SK-N-SH (cell line): ENCODE measurements at regions not wholly inside any gene's neighbourhood (a gene's known extent, or its start where the extent isn't known, plus 50 kb on each side); places are given as distances from the start of the nearest gene placed in this dataset.

Source experiments
- CTCF ChIA-PET: fragments of 300-600, 350-600 bp; formaldehyde crosslinking; extraction: SDS; loops from one replicate; lab custom pipeline; 2021; lab: Yijun Ruan, JAX
- POLR2A ChIA-PET: fragments of 350-600 bp; sonication (Branson Sonifier 250); formaldehyde crosslinking; extraction: SDS; loops from one replicate; lab custom pipeline; 2020; ENCODE audit warnings: antibody characterized with exemption, inconsistent platforms; lab: Yijun Ruan, JAX
- DNase-seq: peaks from one replicate; pipeline ENCODE4 v3.0.0; 2012
- H2AFZ ChIP-seq: fragments of 200-600 bp; sonication (generic); 2 replicates; pipeline ENCODE4 v1.8.1; 2016; ENCODE audit warnings: antibody characterized with exemption, mild to moderate bottlenecking, low read depth
- H3F3A ChIP-seq: fragments of 200-600 bp; sonication (generic); replicated peaks from 2 replicates; pipeline ENCODE3; 2016; ENCODE audit warnings: antibody characterized with exemption, mild to moderate bottlenecking; ENCODE audit not compliant: insufficient read depth
- H3K27ac ChIP-seq, 2 experiments: fragments of 200-500 bp in 1 of 2; fragments of 200-600 bp in 1 of 2; sonication (Bioruptor generic) in 1 of 2; sonication (generic), shearing (Covaris generic) in 1 of 2; 2 replicates each; pipeline versions ENCODE4 v1.5.1 to v1.6.1; 2014 to 2016; ENCODE audit warnings: low read depth in 2 of 2, inconsistent platforms in 1 of 2, low read length in 1 of 2, mild to moderate bottlenecking in 1 of 2, mixed read lengths in 1 of 2
- H3K27me3 ChIP-seq: fragments of 200-600 bp; sonication (generic), shearing (Covaris generic); 2 replicates; pipeline ENCODE4 v1.6.1; 2016; ENCODE audit warnings: mixed run types; ENCODE audit not compliant: insufficient read depth
- H3K36me3 ChIP-seq, 2 experiments: fragments of 200-500 bp in 1 of 2; fragments of 200-600 bp in 1 of 2; sonication (Bioruptor generic) in 1 of 2; sonication (generic) in 1 of 2; replicated peaks in 1 of 2; 2 replicates each; pipeline versions ENCODE3 to v1.5.1; 2014 to 2016; ENCODE audit warnings: low read length in 1 of 2, mild to moderate bottlenecking in 1 of 2; ENCODE audit not compliant: insufficient read depth in 2 of 2, control insufficient read depth in 1 of 2
- H3K4me1 ChIP-seq, 2 experiments: fragments of 200-500 bp in 1 of 2; fragments of 200-600 bp in 1 of 2; sonication (Bioruptor generic) in 1 of 2; sonication (generic), shearing (Covaris generic) in 1 of 2; 2 replicates each; pipeline versions ENCODE4 v1.5.1 to v1.6.1; 2014 to 2016; ENCODE audit warnings: low read depth in 1 of 2, low read length in 1 of 2, mixed run types in 1 of 2; ENCODE audit not compliant: insufficient read depth in 2 of 2, control insufficient read depth in 1 of 2
- H3K4me2 ChIP-seq: fragments of 200-600 bp; sonication (generic), shearing (Covaris generic); 2 replicates; pipeline ENCODE4 v1.6.1; 2017; ENCODE audit warnings: mixed run types
- H3K4me3 ChIP-seq, 2 experiments: fragments of 200-500 bp in 1 of 2; fragments of 200-600 bp in 1 of 2; sonication (Bioruptor generic) in 1 of 2; sonication (generic), shearing (Covaris generic) in 1 of 2; 2 replicates each; pipeline versions ENCODE4 v1.5.1 to v1.8.1; 2014 to 2016; ENCODE audit warnings: low read depth in 2 of 2, inconsistent platforms in 1 of 2, low read length in 1 of 2, mild to moderate bottlenecking in 1 of 2, mixed read lengths in 1 of 2, moderate library complexity in 1 of 2
- H3K79me2 ChIP-seq: fragments of 200-600 bp; sonication (generic); 2 replicates; pipeline ENCODE4 v1.8.1; 2017; ENCODE audit warnings: mild to moderate bottlenecking; ENCODE audit not compliant: insufficient read depth
- H3K9ac ChIP-seq: fragments of 200-600 bp; sonication (generic); 2 replicates; pipeline ENCODE4 v1.6.1; 2017; ENCODE audit warnings: mixed run types
- H3K9me2 ChIP-seq: fragments of 200-600 bp; sonication (generic); 2 replicates; pipeline ENCODE4 v1.6.1; 2017; ENCODE audit warnings: mixed run types
- H3K9me3 ChIP-seq: fragments of 200-600 bp; sonication (generic); 2 replicates; pipeline ENCODE4 v1.6.1; 2017; ENCODE audit warnings: mixed run types, mild to moderate bottlenecking, moderate library complexity
- H4K20me1 ChIP-seq: fragments of 200-600 bp; sonication (generic); 2 replicates; pipeline ENCODE4 v1.6.1; 2017; ENCODE audit warnings: mild to moderate bottlenecking, mixed run types; ENCODE audit not compliant: insufficient read depth
- CHD2 ChIP-seq: fragments of 150-350 bp; IDR thresholded peaks from 2 replicates; pipeline ENCODE4 v1.6.1; 2018; ENCODE audit warnings: low read length; ENCODE audit not compliant: partially characterized antibody
- CTCF ChIP-seq: fragments of 200-600 bp; sonication (generic); IDR thresholded peaks from 2 replicates; pipeline ENCODE4 v1.6.1; 2017; ENCODE audit warnings: antibody characterized with exemption, mild to moderate bottlenecking, moderate library complexity
- FOXJ3 ChIP-seq: sonication (generic); formaldehyde crosslinking; IDR thresholded peaks from 2 replicates; pipeline ENCODE4 v1.5.1; 2020; ENCODE audit warnings: mild to moderate bottlenecking, missing genetic modification reagents
- FOXM1 ChIP-seq: IDR thresholded peaks from 2 replicates; pipeline ENCODE4 v1.4.0; 2012; ENCODE audit warnings: low read depth, mild to moderate bottlenecking
- GABPA ChIP-seq: IDR thresholded peaks from 2 replicates; pipeline ENCODE4 v1.4.0; 2012; ENCODE audit warnings: low read depth, mild to moderate bottlenecking
- GATA2 ChIP-seq: sonication (generic); formaldehyde crosslinking; IDR thresholded peaks from 2 replicates; pipeline ENCODE4 v1.5.0; 2020; ENCODE audit warnings: mild to moderate bottlenecking, missing genetic modification reagents
- JUND ChIP-seq: IDR thresholded peaks from 2 replicates; pipeline ENCODE4 v1.4.0; 2012
- MXI1 ChIP-seq: IDR thresholded peaks from 2 replicates; pipeline ENCODE4 v1.6.1; 2012; ENCODE audit warnings: mild to moderate bottlenecking, low read depth, low read length, improper control_type of control experiment
- NFIC ChIP-seq: IDR thresholded peaks from 2 replicates; pipeline ENCODE4 v1.4.0; 2012; ENCODE audit warnings: borderline replicate concordance
- NRF1 ChIP-seq: IDR thresholded peaks from 2 replicates; pipeline ENCODE4 v1.6.1; 2012; ENCODE audit warnings: low read depth, mild to moderate bottlenecking, low read length
- PBX3 ChIP-seq: IDR thresholded peaks from 2 replicates; pipeline ENCODE4; 2012
- RAD21 ChIP-seq: IDR thresholded peaks from 2 replicates; pipeline ENCODE4 v1.6.1; 2012; ENCODE audit warnings: mild to moderate bottlenecking, low read length
- RCOR1 ChIP-seq: fragments of 150-350 bp; IDR thresholded peaks from 2 replicates; pipeline ENCODE4 v1.6.1; 2017; ENCODE audit warnings: antibody characterized with exemption, low read length
- SIN3A ChIP-seq: IDR thresholded peaks from 2 replicates; pipeline ENCODE4 v1.6.1; 2012; ENCODE audit warnings: low read depth, mild to moderate bottlenecking, low read length, moderate library complexity, borderline replicate concordance
- SMC3 ChIP-seq: IDR thresholded peaks from 2 replicates; pipeline ENCODE4 v1.6.1; 2012; ENCODE audit warnings: low read depth, low read length, improper control_type of control experiment
- TCF12 ChIP-seq: IDR thresholded peaks from 2 replicates; pipeline ENCODE4 v1.4.0; 2012
- USF1 ChIP-seq: IDR thresholded peaks from 2 replicates; pipeline ENCODE4 v1.4.0; 2012; ENCODE audit warnings: low read depth, borderline replicate concordance
- YY1 ChIP-seq: IDR thresholded peaks from 2 replicates; pipeline ENCODE4 v1.4.0; 2012; ENCODE audit warnings: low read depth, mild to moderate bottlenecking
- WGBS: methylation state at CpG from one replicate; pipeline ENCODE4 v1.1.6; 2017; ENCODE audit warnings: low lambda C conversion rate; 5-methylcytosine and 5-hydroxymethylcytosine counted together

GRCh38 chr7:106767498-106768323 lies 97.4 kb upstream of the PIK3CG start:
- peaks cover 37% of the 10 kb centered on the region for H3F3A ChIP-seq
- no peak overlapping the region for H3K9ac ChIP-seq
- no peak overlapping the region for H3K4me3 ChIP-seq
- H3K27me3 ChIP-seq: no peaks in the 10 kb centered on the region
- no peaks in the 10 kb centered on the region for H3K9me2 ChIP-seq
- no peak overlapping the region; the same call in 1 of the 2 replicates for H2AFZ ChIP-seq
- peak overlapping the region; percentile 63 for H3K4me2 ChIP-seq
- peak overlapping the region in 1 of 2 experiments; percentile 97; a peak in 2 of 4 replicates for H3K27ac ChIP-seq
- CTCF ChIA-PET: interaction anchor here (0.9 to 2.0 kb wide), 3 partner anchors 12 to 25 kb away, joined by 3 to 9 read pairs (median 4); no protein-coding TSS in a partner anchor
- no peak for DNase-seq
- TF ChIP-seq YY1 (0 out of 2 replicates have a peak, but pooled peaks have one; percentile 61), GATA2 (CRISPR knock-in tag) (no peak)
- TF ChIP-seq, all 33 proteins: peak for 1
- 85% methylated on average over 8 of the region's 8 CpGs for WGBS
- H4K20me1 ChIP-seq: no peaks in the 10 kb centered on the region
- H3K4me1 ChIP-seq: peaks cover 0 to 21% of the 10 kb centered on the region in 2 experiments
- no peaks in the 10 kb centered on the region for H3K36me3 ChIP-seq
- peaks cover 27% of the 10 kb centered on the region; the same call in 1 of the 2 replicates for H3K79me2 ChIP-seq
- no peaks in the 10 kb centered on the region for H3K9me3 ChIP-seq
- POLR2A ChIA-PET: no interaction called here

- H3K36me3 ChIP-seq: no peaks in the 10 kb centered on the region
- peaks cover 27% of the 10 kb centered on the region; the same call in 1 of the 2 replicates for H3K79me2 ChIP-seq
- no peaks in the 10 kb centered on the region for H3K9me2 ChIP-seq
- peak overlapping the region in 1 of 2 experiments; percentile 97; a peak in 2 of 4 replicates for H3K27ac ChIP-seq
- 92% methylated on average over 4 of the region's 4 CpGs for WGBS
- DNase-seq: no peak
- H3K4me3 ChIP-seq: no peak overlapping the region
- no peak overlapping the region; the same call in 1 of the 2 replicates for H2AFZ ChIP-seq
- no peaks in the 10 kb centered on the region for H4K20me1 ChIP-seq
- H3K9me3 ChIP-seq: no peaks in the 10 kb centered on the region
- peaks cover 0 to 21% of the 10 kb centered on the region in 2 experiments for H3K4me1 ChIP-seq
- no peak for TF ChIP-seq SMC3
- peak; percentile 78 for TF ChIP-seq TCF12
- 0 out of 2 replicates have a peak, but pooled peaks have one; percentile 18 for TF ChIP-seq PBX3
- TF ChIP-seq RCOR1: no peak
- TF ChIP-seq NFIC: no peak
- peaks cover 41% of the 10 kb centered on the region for H3F3A ChIP-seq
- no peaks in the 10 kb centered on the region for H3K27me3 ChIP-seq
- ChIA-PET POLR2A (no interaction called here), CTCF (interaction anchor here (0.9 to 2.0 kb wide), 2 partner anchors 11 to 24 kb away, joined by 3 to 9 read pairs; no protein-coding TSS in a partner anchor)
- peak overlapping the region; percentile 73; the same call in 1 of the 2 replicates for H3K9ac ChIP-seq
- H3K4me2 ChIP-seq: peak overlapping the region; percentile 63
These were observed 96.7 kb upstream of the PIK3CG start for GRCh38 chr7:106768324-106768751.

- ChIA-PET POLR2A (no interaction called here), CTCF (interaction anchor here (1.3 kb wide), 1 partner anchor 594 kb away, joined by 5 read pairs; no protein-coding TSS in a partner anchor)
- H3K27me3 ChIP-seq: no peaks in the 10 kb centered on the region
- H3K79me2 ChIP-seq: peaks cover 27% of the 10 kb centered on the region; the same call in 1 of the 2 replicates
- H3K9ac ChIP-seq: peak overlapping the region; percentile 73
- WGBS: 18% methylated on average over 2 of the region's 2 CpGs
- peaks cover 0 to 27% of the 10 kb centered on the region in 2 experiments for H3K4me1 ChIP-seq
- no peaks in the 10 kb centered on the region for H3K9me3 ChIP-seq
- H3K36me3 ChIP-seq: no peaks in the 10 kb centered on the region
- H3K27ac ChIP-seq: peak overlapping the region; percentile 62 to 97; a peak in 3 of 4 replicates
- H3K9me2 ChIP-seq: no peaks in the 10 kb centered on the region
- peak overlapping the region; percentile 30 for H2AFZ ChIP-seq
- peaks cover 56% of the 10 kb centered on the region for H3F3A ChIP-seq
- no peak overlapping the region; a peak in 1 of 4 replicates for H3K4me3 ChIP-seq
- peak overlapping the region; percentile 63 for H3K4me2 ChIP-seq
- no peak for DNase-seq
- no peaks in the 10 kb centered on the region for H4K20me1 ChIP-seq
- TF ChIP-seq RCOR1 (no peak), TCF12 (peak; percentile 85), MXI1 (no peak), CHD2 (no peak), NRF1 (no peak), USF1 (no peak), YY1 (peak; percentile 57), GABPA (no peak), FOXM1 (no peak), CTCF (no peak), SIN3A (no peak), JUND (peak; percentile 95), RAD21 (no peak), FOXJ3 (CRISPR knock-in tag) (no peak)
These were observed 94.9 kb upstream of the PIK3CG start for GRCh38 chr7:106770191-106770590.
